ENCODE measurements at regions not wholly inside any gene's neighbourhood (a gene's known extent, or its start where the extent isn't known, plus 50 kb on each side); places are given as distances from the start of the nearest gene placed in this dataset.

- Histone ChIP-seq H3K9me3 (peaks cover 5% of the 10 kb centered on the region), H3K36me3 (no peaks in the 10 kb centered on the region), H3K4me1 (no peaks in the 10 kb centered on the region), H3K4me3 (ENCODE audit: low read depth, low read length) (no peak overlapping the region), H3K27me3 (peaks cover 5% of the 10 kb centered on the region; the same call in 1 of the 2 replicates)
- no peak for TF ChIP-seq CTCF (IDR thresholded peaks at IDR 0.05; ENCODE audit: low read depth, low read length)
- DNase-seq: no peak
Measured at GRCh38 chr14:53316504-53316903, 163.4 kb upstream of the DDHD1 start.

DNA sequence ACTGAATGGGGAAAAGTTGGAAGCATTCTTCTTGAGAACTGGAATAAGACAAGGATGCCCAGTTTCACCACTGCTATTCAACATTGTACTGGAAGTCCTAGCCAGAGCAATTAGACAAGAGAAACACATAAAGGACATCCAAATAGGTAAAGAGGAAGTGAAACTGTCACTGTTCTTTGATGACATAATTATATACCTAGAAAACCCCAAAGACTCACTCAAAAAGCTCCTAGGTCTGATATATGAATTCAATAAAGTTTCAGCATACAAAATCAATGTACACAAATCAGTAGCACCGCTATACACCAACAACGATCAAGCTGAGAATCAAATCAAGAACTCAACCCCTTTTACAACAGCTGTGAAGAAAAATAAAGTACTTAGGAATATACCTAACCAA, 157.3 kb upstream of the DDHD1 start:
- H3K4me1 ChIP-seq: no peaks in the 10 kb centered on the region
- no peaks in the 10 kb centered on the region for H3K36me3 ChIP-seq
- H3K27me3 ChIP-seq: peaks cover 10% of the 10 kb centered on the region
- no peak overlapping the region for H3K4me3 ChIP-seq (ENCODE audit: low read depth, low read length)
- peaks cover 5% of the 10 kb centered on the region; the same call in 1 of the 2 replicates for H3K9me3 ChIP-seq
- DNase-seq: no peak
- TF ChIP-seq CTCF (IDR thresholded peaks at IDR 0.05; ENCODE audit: low read depth, low read length): no peak

- peak overlapping the region; percentile 53 for H3K4me3 ChIP-seq (ENCODE audit: low read depth, low read length)
- H3K36me3 ChIP-seq: no peaks in the 10 kb centered on the region
- peaks cover 6% of the 10 kb centered on the region; the same call in 1 of the 2 replicates for H3K27me3 ChIP-seq
- DNase-seq: no peak
- no peaks in the 10 kb centered on the region for H3K4me1 ChIP-seq
- no peak for TF ChIP-seq CTCF (IDR thresholded peaks at IDR 0.05; ENCODE audit: low read depth, low read length)
- H3K9me3 ChIP-seq: no peaks in the 10 kb centered on the region
Measured at GRCh38 chr14:53306911-53307310, 153.8 kb upstream of the DDHD1 start.

DNA sequence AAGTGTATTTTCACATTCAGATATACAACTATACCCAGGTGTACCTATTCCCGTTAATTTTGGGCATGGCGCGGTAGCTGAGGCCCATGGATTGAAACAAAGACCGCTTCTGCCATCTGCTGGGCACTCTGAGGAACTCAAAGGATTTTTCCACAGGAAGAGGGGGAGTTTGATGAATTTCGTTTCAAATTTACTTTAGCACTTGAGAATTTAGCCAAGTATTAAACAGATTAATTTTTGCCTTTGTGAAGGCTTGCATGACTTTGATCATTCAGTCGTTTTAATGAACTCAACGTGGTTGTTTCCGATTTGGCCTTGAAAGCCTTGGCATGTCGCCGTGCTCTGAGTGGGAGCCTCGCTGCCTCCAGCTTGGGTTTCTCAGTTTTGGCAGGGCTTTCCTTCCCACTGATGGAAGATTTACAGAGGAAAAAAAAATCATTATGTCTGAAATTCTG, 153.2 kb upstream of the DDHD1 start:
- Histone ChIP-seq H3K36me3 (no peaks in the 10 kb centered on the region), H3K27me3 (peaks cover 6% of the 10 kb centered on the region; the same call in 1 of the 2 replicates), H3K4me1 (no peaks in the 10 kb centered on the region), H3K9me3 (no peaks in the 10 kb centered on the region), H3K4me3 (ENCODE audit: low read depth, low read length) (peak overlapping the region; percentile 53)
- peak; percentile 54 for DNase-seq
- peak; percentile 83 for TF ChIP-seq CTCF (IDR thresholded peaks at IDR 0.05; ENCODE audit: low read depth, low read length)

DNA sequence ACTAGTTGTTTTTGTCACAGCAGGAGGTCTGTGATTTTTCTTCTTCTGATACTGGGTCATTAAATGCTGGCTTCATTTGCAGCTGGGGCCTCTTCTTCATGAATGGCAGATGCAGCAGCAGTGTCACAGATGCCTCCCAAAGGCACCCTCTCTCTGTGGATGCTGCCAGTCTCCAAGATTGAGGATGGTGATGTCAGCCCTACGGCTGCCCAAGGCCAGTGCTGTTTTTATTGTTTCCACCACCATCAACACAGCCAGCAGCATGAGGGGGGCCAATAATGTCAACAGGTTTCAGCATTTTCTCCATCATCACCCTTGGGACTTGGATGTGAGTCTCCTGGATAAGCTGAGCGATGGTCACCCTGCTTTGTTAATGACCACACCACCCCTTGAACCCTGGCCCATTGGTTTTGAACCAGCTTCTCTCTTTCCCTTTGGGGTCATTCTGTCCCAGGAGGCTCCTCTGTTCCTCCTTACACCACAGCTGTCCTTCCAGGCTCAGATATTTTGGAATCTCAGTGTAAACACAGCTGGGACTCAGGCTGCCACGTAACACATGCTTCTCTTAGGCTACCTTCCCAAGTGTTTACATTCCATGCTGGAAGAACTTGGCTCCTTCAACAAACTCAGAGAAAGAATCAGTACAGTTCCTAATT, 151.7 kb upstream of the DDHD1 start:
- TF ChIP-seq CTCF (IDR thresholded peaks at IDR 0.05; ENCODE audit: low read depth, low read length): no peak

GRCh38 chr14:53295985-53296582, 143.0 kb upstream of the DDHD1 start:
- DNase-seq: no peak
- Histone ChIP-seq H3K9me3 (no peaks in the 10 kb centered on the region), H3K27me3 (no peaks in the 10 kb centered on the region), H3K4me3 (ENCODE audit: low read depth, low read length) (no peak overlapping the region), H3K4me1 (no peaks in the 10 kb centered on the region), H3K36me3 (no peaks in the 10 kb centered on the region)
- peak; percentile 67 for TF ChIP-seq CTCF (IDR thresholded peaks at IDR 0.05; ENCODE audit: low read depth, low read length)

More for the DNA sequence above, 151.7 kb upstream of the DDHD1 start:
- Histone ChIP-seq H3K36me3 (no peaks in the 10 kb centered on the region), H3K27me3 (peaks cover 6% of the 10 kb centered on the region; the same call in 1 of the 2 replicates), H3K4me3 (ENCODE audit: low read depth, low read length) (no peak overlapping the region), H3K4me1 (no peaks in the 10 kb centered on the region), H3K9me3 (no peaks in the 10 kb centered on the region)
- no peak for DNase-seq

Measured in BE2C (cell line).